ENCODE measurements at regions not wholly inside any gene's neighbourhood (a gene's known extent, or its start where the extent isn't known, plus 50 kb on each side); places are given as distances from the start of the nearest gene placed in this dataset.

GRCh38 chr20:11776687-11777086, 141.0 kb upstream of the BTBD3 start (continued):
- TF ChIP-seq ZNF462 (CRISPR knock-in tag; IDR thresholded peaks at IDR 0.05), result no peak
- no peak for TF ChIP-seq JUNB (IDR thresholded peaks at IDR 0.05; ENCODE audit: unreplicated experiment)
- no peak for TF ChIP-seq EZH2 (IDR thresholded peaks at IDR 0.05; ENCODE audit: low read depth, unreplicated experiment)
- TF ChIP-seq REST (IDR thresholded peaks at IDR 0.05; ENCODE audit: unreplicated experiment), result no peak

Measured in GM23338 (cell line).